AG09319 (cell line): ENCODE measurements at regions not wholly inside any gene's neighbourhood (a gene's known extent, or its start where the extent isn't known, plus 50 kb on each side); places are given as distances from the start of the nearest gene placed in this dataset.

ENCODE experiments used
- DNase-seq: peaks from one replicate; pipeline ENCODE4 v3.0.0-alpha.2; 2010; ENCODE audit warnings: low read depth; ENCODE audit errors: extremely low read depth
- CTCF ChIP-seq: IDR thresholded peaks from 2 replicates; pipeline ENCODE4 v1.5.1; 2011; ENCODE audit warnings: low read depth, mild to moderate bottlenecking, inconsistent platforms, low read length, moderate library complexity

GRCh38 chr13:73952648-73953047 lies 181.6 kb downstream of the KLF12 start:
- DNase-seq, result no peak
- TF ChIP-seq CTCF, result no peak

GRCh38 chr13:73948848-73949529 lies 185.2 kb downstream of the KLF12 start:
- no peak for DNase-seq
- TF ChIP-seq CTCF, result no peak

- no peak for TF ChIP-seq CTCF
- DNase-seq, result no peak
Measured at GRCh38 chr13:73945871-73946270, 188.3 kb downstream of the KLF12 start.

- no peak for DNase-seq
- TF ChIP-seq CTCF, result no peak; the same call in 1 of the 2 replicates
Measured at GRCh38 chr13:73945382-73945781, 188.8 kb downstream of the KLF12 start.

GRCh38 chr13:73943965-73944233 lies 190.3 kb downstream of the KLF12 start:
- no peak for TF ChIP-seq CTCF
- DNase-seq, result no peak

GRCh38 chr13:73943137-73943964 lies 190.9 kb downstream of the KLF12 start:
- no peak for TF ChIP-seq CTCF
- no peak for DNase-seq

- no peak for DNase-seq
- TF ChIP-seq CTCF, result no peak
Measured at GRCh38 chr13:73941752-73942151, 192.5 kb downstream of the KLF12 start.
